NCI-H446 (cell line): ENCODE measurements at regions not wholly inside any gene's neighbourhood (a gene's known extent, or its start where the extent isn't known, plus 50 kb on each side); places are given as distances from the start of the nearest gene placed in this dataset.
"Not testable (repeated sequence)": the region's sequence is repeated elsewhere in the genome, so short reads cannot be mapped to it uniquely, and the experiment has no call there.

Source experiments
- DNase-seq, 2 experiments: peaks; one replicate each; lab custom pipeline; 2025; lab: John Stamatoyannopoulos, UW

- no peak for DNase-seq
Measured at GRCh38 chr3:106265704-106266103, 396.9 kb upstream of the CBLB start.

GRCh38 chr3:106268696-106269095 is 399.9 kb upstream of the CBLB start:
- no peak for DNase-seq

GRCh38 chr3:106272302-106272701 is 403.5 kb upstream of the CBLB start:
- no peak for DNase-seq

- no peak for DNase-seq
Measured at GRCh38 chr3:106275592-106275991, 406.8 kb upstream of the CBLB start.

GRCh38 chr3:106276151-106276550 is 407.3 kb upstream of the CBLB start:
- no peak for DNase-seq

GRCh38 chr3:106276755-106277612 is 408.2 kb upstream of the CBLB start:
- no peak for DNase-seq

- no peak for DNase-seq
Measured at GRCh38 chr3:106277731-106278130, 408.9 kb upstream of the CBLB start.

GRCh38 chr3:106281221-106281620 is 412.4 kb upstream of the CBLB start:
- DNase-seq = peak in 1 of 2 experiments; percentile 74

GRCh38 chr3:106282943-106283342 is 414.1 kb upstream of the CBLB start:
- no peak for DNase-seq

GRCh38 chr3:106288781-106289180 is 420.0 kb upstream of the CBLB start:
- no peak for DNase-seq

GRCh38 chr3:106290304-106290997 is 421.6 kb upstream of the CBLB start:
- no peak for DNase-seq

GRCh38 chr3:106293161-106293560 is 424.3 kb upstream of the CBLB start:
- no peak for DNase-seq

- DNase-seq = peak in 1 of 2 experiments; percentile 7
Measured at GRCh38 chr3:106294121-106294520, 425.3 kb upstream of the CBLB start.

GRCh38 chr3:106296062-106296461 is 427.2 kb upstream of the CBLB start:
- DNase-seq = no peak

- no peak for DNase-seq
Measured at GRCh38 chr3:106299300-106300098, 430.7 kb upstream of the CBLB start.

- no peak for DNase-seq
Measured at GRCh38 chr3:106302451-106303221, 433.8 kb upstream of the CBLB start.

- DNase-seq = peak in 1 of 2 experiments; percentile 42
Measured at GRCh38 chr3:106303766-106304165, 435.0 kb upstream of the CBLB start.

- DNase-seq = no peak
Measured at GRCh38 chr3:106305127-106305526, 436.3 kb upstream of the CBLB start.

- no peak for DNase-seq
Measured at GRCh38 chr3:106305882-106306435, 437.1 kb upstream of the CBLB start.

GRCh38 chr3:106309274-106309673 is 440.5 kb upstream of the CBLB start:
- DNase-seq = no peak

GRCh38 chr3:106309798-106310197 is 441.0 kb upstream of the CBLB start:
- DNase-seq = not testable (repeated sequence)
